VCaP (cell line): ENCODE measurements at regions not wholly inside any gene's neighbourhood (a gene's known extent, or its start where the extent isn't known, plus 50 kb on each side); places are given as distances from the start of the nearest gene placed in this dataset.
A peak's percentile ranks its signal among the peaks of the same experiment; 100 is the strongest.

Experiments
- H3K27ac ChIP-seq: fragments of 450-650 bp; 2 replicates; pipeline ENCODE4 v1.5.1; 2017
- CTCF ChIP-seq: fragments of 450-650 bp; conservative IDR thresholded peaks from 2 replicates; pipeline ENCODE4 v1.5.1; 2017; ENCODE audit warnings: mild to moderate bottlenecking, moderate library complexity

GRCh38 chr14:87017335-87017734, 975.6 kb downstream of the GALC start:
- no peak for TF ChIP-seq CTCF
- no peak overlapping the region for H3K27ac ChIP-seq

- TF ChIP-seq CTCF = 0 out of 2 replicates have a peak, but pooled peaks have one; percentile 25
- H3K27ac ChIP-seq = no peak overlapping the region
These were observed 978.1 kb downstream of the GALC start for GRCh38 chr14:87014856-87015255.

- TF ChIP-seq CTCF = no peak
- no peak overlapping the region for H3K27ac ChIP-seq
These were observed 979.4 kb downstream of the GALC start for GRCh38 chr14:87013583-87013982.

- TF ChIP-seq CTCF = no peak
These were observed 984.0 kb downstream of the GALC start for GRCh38 chr14:87008965-87009364.

GRCh38 chr14:87005280-87005679, 987.7 kb downstream of the GALC start:
- no peak overlapping the region for H3K27ac ChIP-seq
- TF ChIP-seq CTCF = no peak

More at GRCh38 chr14:87008965-87009364, 984.0 kb downstream of the GALC start:
- H3K27ac ChIP-seq = no peak overlapping the region

GRCh38 chr14:87002776-87003175, 990.2 kb downstream of the GALC start:
- peak; percentile 50 for TF ChIP-seq CTCF
- no peak overlapping the region for H3K27ac ChIP-seq

- no peak for TF ChIP-seq CTCF
- H3K27ac ChIP-seq = no peak overlapping the region
These were observed 991.6 kb downstream of the GALC start for GRCh38 chr14:87001333-87001732.

- no peak overlapping the region for H3K27ac ChIP-seq
- TF ChIP-seq CTCF = no peak
These were observed 992.9 kb downstream of the GALC start for GRCh38 chr14:87000081-87000480.
